ENCODE measurements at regions not wholly inside any gene's neighbourhood (a gene's known extent, or its start where the extent isn't known, plus 50 kb on each side); places are given as distances from the start of the nearest gene placed in this dataset.

GRCh38 chr7:61576-62360 lies 130.6 kb upstream of the FAM20C start:
- no peak for DNase-seq (ENCODE audit: low read depth)
- TF ChIP-seq, protein P1, sequence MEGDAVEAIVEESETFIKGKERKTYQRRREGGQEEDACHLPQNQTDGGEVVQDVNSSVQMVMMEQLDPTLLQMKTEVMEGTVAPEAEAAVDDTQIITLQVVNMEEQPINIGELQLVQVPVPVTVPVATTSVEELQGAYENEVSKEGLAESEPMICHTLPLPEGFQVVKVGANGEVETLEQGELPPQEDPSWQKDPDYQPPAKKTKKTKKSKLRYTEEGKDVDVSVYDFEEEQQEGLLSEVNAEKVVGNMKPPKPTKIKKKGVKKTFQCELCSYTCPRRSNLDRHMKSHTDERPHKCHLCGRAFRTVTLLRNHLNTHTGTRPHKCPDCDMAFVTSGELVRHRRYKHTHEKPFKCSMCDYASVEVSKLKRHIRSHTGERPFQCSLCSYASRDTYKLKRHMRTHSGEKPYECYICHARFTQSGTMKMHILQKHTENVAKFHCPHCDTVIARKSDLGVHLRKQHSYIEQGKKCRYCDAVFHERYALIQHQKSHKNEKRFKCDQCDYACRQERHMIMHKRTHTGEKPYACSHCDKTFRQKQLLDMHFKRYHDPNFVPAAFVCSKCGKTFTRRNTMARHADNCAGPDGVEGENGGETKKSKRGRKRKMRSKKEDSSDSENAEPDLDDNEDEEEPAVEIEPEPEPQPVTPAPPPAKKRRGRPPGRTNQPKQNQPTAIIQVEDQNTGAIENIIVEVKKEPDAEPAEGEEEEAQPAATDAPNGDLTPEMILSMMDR (IDR thresholded peaks at IDR 0.05; ENCODE audit: insufficient read depth, low read length): no peak
- no peak overlapping the region for H3K4me3 ChIP-seq (ENCODE audit: low read depth, low read length)

GRCh38 chr7:62361-63116 lies 129.8 kb upstream of the FAM20C start:
- H3K4me3 ChIP-seq (ENCODE audit: low read depth, low read length): no peak overlapping the region
- TF ChIP-seq, protein P1 (IDR thresholded peaks at IDR 0.05; ENCODE audit: insufficient read depth, low read length): no peak
- DNase-seq (ENCODE audit: low read depth): no peak

DNA sequence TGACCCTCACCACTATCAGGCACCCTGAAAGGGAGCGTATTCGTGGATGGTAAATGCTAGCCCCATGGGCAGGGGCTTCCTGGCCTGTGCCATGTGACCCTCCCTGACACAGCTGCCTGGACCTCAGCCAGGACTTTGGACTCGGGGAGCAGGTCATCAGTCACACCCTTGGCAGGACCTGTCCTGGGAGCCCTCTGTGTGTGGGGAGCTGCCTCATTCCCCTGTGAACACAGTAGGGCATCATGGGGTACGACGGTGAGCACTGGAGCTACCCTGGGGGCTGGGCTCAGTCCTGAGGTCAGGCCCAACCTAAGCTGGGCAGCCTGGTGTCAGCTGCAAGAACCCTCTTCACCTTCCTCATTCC lies 129.3 kb upstream of the FAM20C start:
- TF ChIP-seq, protein P1 (IDR thresholded peaks at IDR 0.05; ENCODE audit: insufficient read depth, low read length): no peak
- no peak overlapping the region for H3K4me3 ChIP-seq (ENCODE audit: low read depth, low read length)
- no peak for DNase-seq (ENCODE audit: low read depth)

DNA sequence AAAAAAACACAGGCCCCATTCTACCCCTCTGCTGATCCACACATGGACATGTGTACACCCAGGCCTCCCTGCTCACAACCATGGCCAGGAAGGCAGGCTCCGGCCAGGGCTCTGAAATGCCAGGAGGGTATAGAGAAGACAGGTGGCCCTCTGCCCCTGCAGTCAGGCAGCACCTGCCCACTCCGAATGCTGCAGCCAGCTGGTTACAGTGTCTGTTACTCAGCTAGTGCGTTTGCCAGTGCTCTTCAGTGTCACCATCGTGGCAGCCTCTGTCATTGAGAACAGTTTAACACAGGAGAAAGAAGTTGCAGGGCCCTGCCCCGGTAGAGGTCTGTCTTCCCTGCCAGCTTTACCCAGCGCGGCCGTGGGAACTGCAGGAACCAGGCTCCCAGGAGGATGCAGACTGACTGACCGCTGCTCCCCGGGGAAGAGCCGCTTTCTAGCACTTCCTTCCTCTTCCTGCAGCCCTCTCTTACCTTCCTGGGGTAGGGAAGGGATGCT lies 128.8 kb upstream of the FAM20C start:
- no peak overlapping the region for H3K4me3 ChIP-seq (ENCODE audit: low read depth, low read length)
- TF ChIP-seq, protein P1 (IDR thresholded peaks at IDR 0.05; ENCODE audit: insufficient read depth, low read length): no peak
- DNase-seq (ENCODE audit: low read depth): no peak

DNA sequence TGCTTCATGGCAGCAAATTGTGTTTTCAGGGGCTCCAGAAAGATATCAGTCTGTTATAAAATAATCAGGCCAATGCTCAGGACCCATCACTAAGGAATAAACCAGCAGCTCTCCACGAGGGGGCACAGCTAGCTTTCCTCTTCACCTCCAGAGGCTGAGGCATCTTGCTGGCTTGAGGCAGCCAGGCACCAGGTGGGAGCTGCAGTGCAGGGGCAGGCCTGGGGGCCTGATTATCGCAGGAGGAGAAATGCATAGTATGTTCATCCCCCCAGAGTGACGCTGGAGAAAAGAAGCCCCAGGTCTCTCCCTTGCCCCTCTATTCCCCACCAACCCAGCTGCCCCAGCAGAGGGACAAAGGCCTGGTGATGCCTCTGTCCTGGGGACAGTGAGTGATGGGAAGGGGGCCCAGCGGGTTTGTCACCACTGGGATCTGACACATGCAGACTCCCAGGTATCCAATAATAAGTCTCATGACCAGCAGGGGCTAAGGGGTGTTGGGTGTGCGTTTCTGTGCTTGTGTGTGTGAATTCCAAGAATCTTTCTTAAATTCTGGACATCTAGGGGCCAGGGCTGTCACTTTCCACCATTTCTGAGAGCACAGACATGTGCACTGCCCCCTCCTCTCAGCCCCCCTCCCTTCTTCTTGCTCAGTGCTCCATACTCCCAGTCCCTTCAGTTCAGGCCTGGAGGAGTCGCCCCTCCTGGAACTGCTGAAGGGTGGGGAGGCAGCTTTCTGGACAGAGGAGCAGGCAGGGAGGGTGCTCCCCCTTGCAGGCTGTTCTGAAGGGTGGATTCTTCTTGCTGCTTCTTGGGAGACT lies 128.1 kb upstream of the FAM20C start:
- H3K4me3 ChIP-seq (ENCODE audit: low read depth, low read length): no peak overlapping the region
- peak; percentile 80 for DNase-seq (ENCODE audit: low read depth)
- TF ChIP-seq, protein P1 (IDR thresholded peaks at IDR 0.05; ENCODE audit: insufficient read depth, low read length): peak; percentile 78

- H3K4me3 ChIP-seq (ENCODE audit: low read depth, low read length): no peak overlapping the region
- DNase-seq (ENCODE audit: low read depth): no peak
- TF ChIP-seq, protein P1 (IDR thresholded peaks at IDR 0.05; ENCODE audit: insufficient read depth, low read length): no peak
Observed at GRCh38 chr7:64916-65341, 127.4 kb upstream of the FAM20C start.
